SJSA1 (cell line): ENCODE measurements at regions not wholly inside any gene's neighbourhood (a gene's known extent, or its start where the extent isn't known, plus 50 kb on each side); places are given as distances from the start of the nearest gene placed in this dataset.

ENCODE experiments used
- DNase-seq, 2 experiments: peaks; one replicate each; pipeline ENCODE4 v3.0.0-alpha.2; 2015 to 2020; ENCODE audit warnings: low spot score in 2 of 2, low read depth in 1 of 2
- H3K27ac ChIP-seq: fragments of 250-450 bp; sonication (Bioruptor Pico); 2 replicates; pipeline ENCODE4 v1.5.1; 2020; ENCODE audit warnings: mild to moderate bottlenecking, moderate library complexity
- H3K27me3 ChIP-seq: fragments of 250-450 bp; sonication (Bioruptor Pico); replicated peaks from 2 replicates; pipeline ENCODE4 v1.5.1; 2020; ENCODE audit warnings: mild to moderate bottlenecking, moderate library complexity
- H3K36me3 ChIP-seq: fragments of 250-450 bp; sonication (Bioruptor Pico); 2 replicates; pipeline ENCODE4 v1.5.1; 2020; ENCODE audit warnings: mild to moderate bottlenecking
- H3K4me1 ChIP-seq: fragments of 250-450 bp; sonication (Bioruptor Pico); replicated peaks from 2 replicates; pipeline ENCODE4 v1.6.1; 2021; ENCODE audit warnings: mild to moderate bottlenecking
- H3K4me3 ChIP-seq: fragments of 250-450 bp; sonication (Bioruptor Pico); 2 replicates; pipeline ENCODE4 v1.5.1; 2020; ENCODE audit warnings: mild to moderate bottlenecking
- H3K9me3 ChIP-seq: fragments of 250-450 bp; sonication (Bioruptor Pico); replicated peaks from 2 replicates; pipeline ENCODE4 v1.5.1; 2020; ENCODE audit warnings: mild to moderate bottlenecking

- Histone ChIP-seq H3K4me1 (no peaks in the 10 kb centered on the region), H3K36me3 (no peaks in the 10 kb centered on the region), H3K4me3 (no peak overlapping the region), H3K27ac (no peak overlapping the region), H3K9me3 (no peaks in the 10 kb centered on the region), H3K27me3 (no peaks in the 10 kb centered on the region)
- no peak for DNase-seq
These were observed 655.9 kb upstream of the MAN1A1 start for GRCh38 chr6:120005292-120005976.

- no peak overlapping the region for H3K4me3 ChIP-seq
- H3K4me1 ChIP-seq = no peaks in the 10 kb centered on the region
- H3K27me3 ChIP-seq = no peaks in the 10 kb centered on the region
- no peak for DNase-seq
- H3K9me3 ChIP-seq = no peaks in the 10 kb centered on the region
- H3K27ac ChIP-seq = no peak overlapping the region
- H3K36me3 ChIP-seq = no peaks in the 10 kb centered on the region
These were observed 637.5 kb upstream of the MAN1A1 start for GRCh38 chr6:119986934-119987549.

GRCh38 chr6:119985952-119986736 lies 636.6 kb upstream of the MAN1A1 start:
- no peak for DNase-seq
- H3K9me3 ChIP-seq = no peaks in the 10 kb centered on the region
- no peaks in the 10 kb centered on the region for H3K27me3 ChIP-seq
- H3K4me3 ChIP-seq = no peak overlapping the region
- H3K36me3 ChIP-seq = no peaks in the 10 kb centered on the region
- H3K4me1 ChIP-seq = no peaks in the 10 kb centered on the region
- H3K27ac ChIP-seq = no peak overlapping the region

GRCh38 chr6:119980802-119981201 lies 631.2 kb upstream of the MAN1A1 start:
- Histone ChIP-seq H3K27ac (no peak overlapping the region), H3K9me3 (no peaks in the 10 kb centered on the region), H3K4me3 (no peak overlapping the region), H3K27me3 (no peaks in the 10 kb centered on the region), H3K36me3 (no peaks in the 10 kb centered on the region), H3K4me1 (no peaks in the 10 kb centered on the region)
- DNase-seq = no peak

GRCh38 chr6:119979862-119980261 lies 630.3 kb upstream of the MAN1A1 start:
- no peaks in the 10 kb centered on the region for H3K4me1 ChIP-seq
- H3K27me3 ChIP-seq = no peaks in the 10 kb centered on the region
- DNase-seq = no peak
- no peaks in the 10 kb centered on the region for H3K9me3 ChIP-seq
- H3K27ac ChIP-seq = no peak overlapping the region
- no peak overlapping the region for H3K4me3 ChIP-seq
- no peaks in the 10 kb centered on the region for H3K36me3 ChIP-seq

- Histone ChIP-seq H3K27me3 (no peaks in the 10 kb centered on the region), H3K36me3 (no peaks in the 10 kb centered on the region), H3K4me3 (no peak overlapping the region), H3K27ac (no peak overlapping the region), H3K4me1 (no peaks in the 10 kb centered on the region), H3K9me3 (no peaks in the 10 kb centered on the region)
- DNase-seq = no peak
These were observed 628.8 kb upstream of the MAN1A1 start for GRCh38 chr6:119978274-119978889.

- Histone ChIP-seq H3K36me3 (no peaks in the 10 kb centered on the region), H3K9me3 (no peaks in the 10 kb centered on the region), H3K27me3 (no peaks in the 10 kb centered on the region), H3K4me1 (no peaks in the 10 kb centered on the region), H3K4me3 (no peak overlapping the region), H3K27ac (no peak overlapping the region)
- no peak for DNase-seq
These were observed 625.0 kb upstream of the MAN1A1 start for GRCh38 chr6:119974430-119975159.

GRCh38 chr6:119966484-119966883 lies 616.9 kb upstream of the MAN1A1 start:
- no peaks in the 10 kb centered on the region for H3K36me3 ChIP-seq
- H3K9me3 ChIP-seq = no peaks in the 10 kb centered on the region
- no peak overlapping the region for H3K4me3 ChIP-seq
- DNase-seq = no peak
- no peaks in the 10 kb centered on the region for H3K4me1 ChIP-seq
- H3K27ac ChIP-seq = no peak overlapping the region
- no peaks in the 10 kb centered on the region for H3K27me3 ChIP-seq

GRCh38 chr6:119965900-119966299 lies 616.3 kb upstream of the MAN1A1 start:
- DNase-seq = no peak
- Histone ChIP-seq H3K4me3 (no peak overlapping the region), H3K27ac (no peak overlapping the region), H3K4me1 (no peaks in the 10 kb centered on the region), H3K36me3 (no peaks in the 10 kb centered on the region), H3K9me3 (no peaks in the 10 kb centered on the region), H3K27me3 (no peaks in the 10 kb centered on the region)

GRCh38 chr6:119965008-119965407 lies 615.4 kb upstream of the MAN1A1 start:
- H3K27ac ChIP-seq = no peak overlapping the region
- no peaks in the 10 kb centered on the region for H3K36me3 ChIP-seq
- H3K9me3 ChIP-seq = no peaks in the 10 kb centered on the region
- no peaks in the 10 kb centered on the region for H3K4me1 ChIP-seq
- H3K27me3 ChIP-seq = no peaks in the 10 kb centered on the region
- no peak overlapping the region for H3K4me3 ChIP-seq
- no peak for DNase-seq

GRCh38 chr6:119962505-119962904 lies 612.9 kb upstream of the MAN1A1 start:
- no peak overlapping the region for H3K4me3 ChIP-seq
- no peak overlapping the region for H3K27ac ChIP-seq
- no peaks in the 10 kb centered on the region for H3K27me3 ChIP-seq
- H3K4me1 ChIP-seq = no peaks in the 10 kb centered on the region
- no peaks in the 10 kb centered on the region for H3K9me3 ChIP-seq
- no peaks in the 10 kb centered on the region for H3K36me3 ChIP-seq
- DNase-seq = no peak

GRCh38 chr6:119961450-119961849 lies 611.9 kb upstream of the MAN1A1 start:
- H3K36me3 ChIP-seq = no peaks in the 10 kb centered on the region
- no peaks in the 10 kb centered on the region for H3K4me1 ChIP-seq
- H3K9me3 ChIP-seq = no peaks in the 10 kb centered on the region
- no peaks in the 10 kb centered on the region for H3K27me3 ChIP-seq
- no peak overlapping the region for H3K4me3 ChIP-seq
- no peak overlapping the region for H3K27ac ChIP-seq
- no peak for DNase-seq

GRCh38 chr6:119960456-119960855 lies 610.9 kb upstream of the MAN1A1 start:
- H3K4me1 ChIP-seq = no peaks in the 10 kb centered on the region
- no peaks in the 10 kb centered on the region for H3K36me3 ChIP-seq
- DNase-seq = no peak
- no peaks in the 10 kb centered on the region for H3K27me3 ChIP-seq
- no peaks in the 10 kb centered on the region for H3K9me3 ChIP-seq
- H3K27ac ChIP-seq = no peak overlapping the region
- H3K4me3 ChIP-seq = no peak overlapping the region
